Gastroesophageal sphincter (tissue), 4 donors: ENCODE measurements at regions not wholly inside any gene's neighbourhood (a gene's known extent, or its start where the extent isn't known, plus 50 kb on each side); places are given as distances from the start of the nearest gene placed in this dataset.

ENCODE experiments used
- ATAC-seq: fragments of 150-250 bp; one replicate; pipeline ENCODE4 v1.9.1; 2016; ENCODE audit warnings: mild to moderate bottlenecking, moderate library complexity
- H3K27ac ChIP-seq, 4 donors: fragments of 200-600 bp; sonication (generic) in 3 of 4; 1 replicate in 3 of 4; 2 replicates in 1 of 4; pipeline ENCODE4 v1.5.1; 2016 to 2019
- H3K27me3 ChIP-seq: fragments of 200-600 bp; sonication (generic); one replicate; pipeline ENCODE4 v1.5.1; 2019
- H3K36me3 ChIP-seq, 2 donors: fragments of 200-600 bp; sonication (generic); one replicate each; pipeline ENCODE4 v1.5.1; 2019; ENCODE audit warnings: control low read depth in 1 of 2
- H3K4me1 ChIP-seq, 3 donors: fragments of 200-600 bp; sonication (generic); 1 replicate in 2 of 3; 2 replicates in 1 of 3; pipeline ENCODE4 v1.5.1; 2016 to 2019; ENCODE audit warnings: control low read depth in 2 of 3
- H3K4me3 ChIP-seq, 2 donors: fragments of 200-600 bp; sonication (generic); one replicate each; pipeline ENCODE4 v1.5.1; 2019; ENCODE audit warnings: mild to moderate bottlenecking in 1 of 2, moderate library complexity in 1 of 2
- H3K9me3 ChIP-seq, 3 donors: fragments of 200-600 bp; sonication (generic); one replicate each; pipeline ENCODE4 v1.5.1; 2017 to 2019; ENCODE audit warnings: control low read depth in 2 of 3
- EP300 ChIP-seq: sonication (generic); formaldehyde crosslinking; IDR thresholded peaks from one replicate; pipeline ENCODE4 v1.6.1; 2017; ENCODE audit warnings: antibody characterized with exemption, mild to moderate bottlenecking
- POLR2A ChIP-seq, 2 donors: fragments of 450-650 bp; IDR thresholded peaks; one replicate each; pipeline ENCODE4 v1.6.1; 2017; ENCODE audit warnings: antibody characterized with exemption in 2 of 2, mild to moderate bottlenecking in 2 of 2, moderate library complexity in 1 of 2
- POLR2AphosphoS5 ChIP-seq: sonication (generic); formaldehyde crosslinking; IDR thresholded peaks from one replicate; pipeline ENCODE4 v1.6.1; 2017; ENCODE audit warnings: antibody characterized with exemption
- WGBS, 2 donors: methylation state at CpG; one replicate each; pipeline ENCODE4 v1.1.5; 2018; ENCODE audit warnings: low coverage in 1 of 2; 5-methylcytosine and 5-hydroxymethylcytosine counted together
- TF ChIP-seq, protein P1 (sequence below), 4 experiments: fragments of 200-600 bp in 2 of 4; fragments of 450-650 bp in 2 of 4; sonication (generic) in 1 of 4; IDR thresholded peaks; one replicate each; pipeline ENCODE4 v1.5.1; 2017 to 2019; ENCODE audit warnings: antibody characterized with exemption in 4 of 4, mild to moderate bottlenecking in 2 of 4, moderate library complexity in 2 of 4

DNA sequence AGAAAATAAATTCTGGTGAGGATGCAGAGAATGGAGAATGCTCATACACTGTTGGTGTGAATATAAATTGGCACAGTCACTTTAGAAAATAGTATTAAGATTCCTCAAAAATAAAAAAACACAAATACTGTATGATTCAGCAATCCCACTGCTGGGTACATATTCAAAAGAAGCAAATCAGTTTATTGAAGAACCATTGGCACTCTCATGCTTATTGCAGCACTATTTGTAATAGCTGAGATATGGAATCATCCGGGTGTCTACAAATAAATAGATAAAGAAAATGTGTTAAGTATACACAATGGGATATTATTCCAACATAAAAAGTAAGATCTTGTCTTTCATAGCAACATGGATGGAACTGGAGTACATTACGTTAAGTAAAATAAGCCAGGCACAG, 579.4 kb upstream of the SEL1L start:
- H3K27ac ChIP-seq = no peak overlapping the region
- H3K4me1 ChIP-seq = no peaks in the 10 kb centered on the region
- WGBS, 2 donors = 85 to 94% methylated on average over 2 of the region's 2 CpGs
- TF ChIP-seq POLR2AphosphoS5 (no peak), EP300 (no peak), POLR2A (IDR thresholded peaks at IDR 0.05) (no peak)
- TF ChIP-seq, protein P1, sequence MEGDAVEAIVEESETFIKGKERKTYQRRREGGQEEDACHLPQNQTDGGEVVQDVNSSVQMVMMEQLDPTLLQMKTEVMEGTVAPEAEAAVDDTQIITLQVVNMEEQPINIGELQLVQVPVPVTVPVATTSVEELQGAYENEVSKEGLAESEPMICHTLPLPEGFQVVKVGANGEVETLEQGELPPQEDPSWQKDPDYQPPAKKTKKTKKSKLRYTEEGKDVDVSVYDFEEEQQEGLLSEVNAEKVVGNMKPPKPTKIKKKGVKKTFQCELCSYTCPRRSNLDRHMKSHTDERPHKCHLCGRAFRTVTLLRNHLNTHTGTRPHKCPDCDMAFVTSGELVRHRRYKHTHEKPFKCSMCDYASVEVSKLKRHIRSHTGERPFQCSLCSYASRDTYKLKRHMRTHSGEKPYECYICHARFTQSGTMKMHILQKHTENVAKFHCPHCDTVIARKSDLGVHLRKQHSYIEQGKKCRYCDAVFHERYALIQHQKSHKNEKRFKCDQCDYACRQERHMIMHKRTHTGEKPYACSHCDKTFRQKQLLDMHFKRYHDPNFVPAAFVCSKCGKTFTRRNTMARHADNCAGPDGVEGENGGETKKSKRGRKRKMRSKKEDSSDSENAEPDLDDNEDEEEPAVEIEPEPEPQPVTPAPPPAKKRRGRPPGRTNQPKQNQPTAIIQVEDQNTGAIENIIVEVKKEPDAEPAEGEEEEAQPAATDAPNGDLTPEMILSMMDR (IDR thresholded peaks at IDR 0.05) = no peak
- peaks cover 0 to 10% (median 0%) of the 10 kb centered on the region in 3 donors for H3K9me3 ChIP-seq
- H3K36me3 ChIP-seq = no peaks in the 10 kb centered on the region
- H3K27me3 ChIP-seq = no peaks in the 10 kb centered on the region
- no peak overlapping the region for H3K4me3 ChIP-seq
- no peak for ATAC-seq

DNA sequence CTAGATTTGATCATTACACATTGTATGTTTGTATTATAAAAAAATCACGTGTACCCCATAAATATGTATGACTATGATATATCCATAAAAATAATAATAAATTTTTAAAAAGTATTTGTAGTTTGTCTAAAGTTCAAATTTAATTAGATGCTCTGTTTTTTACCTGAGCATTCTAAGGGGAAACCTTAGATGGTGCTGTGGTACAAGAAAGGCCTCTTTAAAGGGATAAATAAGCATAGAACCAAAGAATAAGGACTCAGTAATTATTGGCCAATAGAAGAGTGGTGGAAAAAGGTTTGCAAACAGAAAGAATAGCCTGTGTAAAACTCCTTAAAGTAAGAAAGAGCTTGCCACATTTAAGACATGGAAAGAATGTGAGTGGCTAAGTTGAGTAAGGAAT, 580.1 kb upstream of the SEL1L start:
- Histone ChIP-seq H3K9me3 (peaks cover 0 to 13% (median 0%) of the 10 kb centered on the region in 3 donors), H3K27ac (no peak overlapping the region), H3K27me3 (no peaks in the 10 kb centered on the region), H3K4me1 (no peaks in the 10 kb centered on the region), H3K36me3 (no peaks in the 10 kb centered on the region), H3K4me3 (no peak overlapping the region)
- WGBS, 2 donors = 48 to 82% methylated on average over 1 of the region's 1 CpG
- no peak for ATAC-seq
- TF ChIP-seq, protein P1 (IDR thresholded peaks at IDR 0.05) = no peak
- TF ChIP-seq EP300 = no peak
- TF ChIP-seq POLR2A (IDR thresholded peaks at IDR 0.05) = no peak
- TF ChIP-seq POLR2AphosphoS5 = no peak

DNA sequence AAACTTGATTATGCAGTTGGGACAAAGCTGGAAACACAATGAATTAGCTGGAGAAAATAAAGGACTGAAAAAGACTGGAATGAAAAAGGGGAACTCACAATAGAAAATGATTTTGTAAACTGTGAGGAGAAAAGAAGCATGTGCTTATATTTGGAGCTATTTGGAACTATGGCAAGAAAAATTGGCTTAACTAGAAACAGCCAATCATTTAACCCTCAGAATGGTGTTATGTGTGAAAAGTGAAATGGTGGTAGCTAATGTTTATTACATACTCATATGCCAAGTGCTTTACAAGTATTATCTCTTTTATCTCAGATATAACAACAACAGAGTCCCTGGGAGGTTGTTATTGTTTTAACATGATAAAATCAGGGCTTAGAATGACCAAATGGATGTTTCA, 583.1 kb upstream of the SEL1L start:
- Histone ChIP-seq H3K9me3 (peaks cover 0 to 13% (median 0%) of the 10 kb centered on the region in 3 donors), H3K27ac (no peak overlapping the region), H3K27me3 (no peaks in the 10 kb centered on the region), H3K4me1 (no peaks in the 10 kb centered on the region), H3K4me3 (no peak overlapping the region), H3K36me3 (no peaks in the 10 kb centered on the region)
- ATAC-seq = no peak
- TF ChIP-seq EP300 = no peak
- TF ChIP-seq, protein P1 (IDR thresholded peaks at IDR 0.05) = no peak
- no peak for TF ChIP-seq POLR2A (IDR thresholded peaks at IDR 0.05)
- no peak for TF ChIP-seq POLR2AphosphoS5

DNA sequence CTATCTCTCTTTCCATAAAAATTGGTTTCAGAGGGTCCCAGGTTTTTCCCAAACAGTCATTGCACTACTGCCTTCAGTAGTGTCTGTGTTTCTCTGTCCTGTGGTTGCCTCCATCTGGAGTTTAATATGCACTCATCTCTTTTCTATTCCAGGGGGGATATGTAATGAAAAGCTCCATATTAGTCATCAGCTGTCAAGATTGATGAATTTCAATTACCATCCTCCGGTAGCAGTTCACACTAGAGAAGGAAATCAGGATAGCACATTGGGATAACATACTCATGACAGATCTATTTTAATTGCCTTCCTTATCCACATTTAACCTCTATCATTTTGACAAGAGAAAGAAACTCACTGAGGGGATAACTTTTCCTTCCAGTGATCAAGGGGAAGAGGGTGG, 589.0 kb upstream of the SEL1L start:
- H3K36me3 ChIP-seq = no peaks in the 10 kb centered on the region
- H3K4me3 ChIP-seq = no peak overlapping the region
- TF ChIP-seq POLR2AphosphoS5 = no peak
- H3K9me3 ChIP-seq = peaks cover 0 to 6% (median 0%) of the 10 kb centered on the region in 3 donors
- no peak for ATAC-seq
- no peak overlapping the region for H3K27ac ChIP-seq
- no peaks in the 10 kb centered on the region for H3K27me3 ChIP-seq
- no peaks in the 10 kb centered on the region for H3K4me1 ChIP-seq
- WGBS, 2 donors = 40 to 60% methylated on average over 1 of the region's 1 CpG

DNA sequence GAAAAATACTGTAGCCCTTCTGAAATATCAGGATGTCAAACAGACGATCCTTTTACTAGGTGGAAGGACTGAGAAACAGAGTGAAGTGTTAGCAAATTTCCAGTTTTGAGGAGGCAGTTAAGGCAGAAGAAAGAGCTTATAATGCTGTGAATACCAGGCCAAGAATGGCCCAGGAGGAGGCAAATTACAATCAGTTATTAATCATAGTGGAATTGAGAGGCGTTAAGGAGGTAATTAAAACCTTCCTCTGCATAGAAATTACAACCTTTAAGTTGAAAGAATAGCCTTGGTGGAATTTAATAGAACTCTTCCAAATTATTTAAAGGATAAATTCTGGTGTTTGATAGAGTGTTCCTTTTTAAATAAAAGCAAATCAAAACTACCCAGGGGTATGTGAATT, 590.9 kb upstream of the SEL1L start:
- no peaks in the 10 kb centered on the region for H3K9me3 ChIP-seq
- no peaks in the 10 kb centered on the region for H3K4me1 ChIP-seq
- no peaks in the 10 kb centered on the region for H3K36me3 ChIP-seq
- WGBS, 2 donors = 65 to 71% methylated on average over 2 of the region's 2 CpGs
- H3K4me3 ChIP-seq = no peak overlapping the region
- TF ChIP-seq POLR2AphosphoS5 (no peak), EP300 (no peak), POLR2A (IDR thresholded peaks at IDR 0.05) (no peak)
- TF ChIP-seq, protein P1 (IDR thresholded peaks at IDR 0.05) = no peak
- no peak for ATAC-seq
- no peak overlapping the region for H3K27ac ChIP-seq
- no peaks in the 10 kb centered on the region for H3K27me3 ChIP-seq
